H4 (cell line): ENCODE measurements at regions not wholly inside any gene's neighbourhood (a gene's known extent, or its start where the extent isn't known, plus 50 kb on each side); places are given as distances from the start of the nearest gene placed in this dataset.
"Not testable (repeated sequence)": the region's sequence is repeated elsewhere in the genome, so short reads cannot be mapped to it uniquely, and the experiment has no call there.

Experiments
- DNase-seq: peaks from one replicate; pipeline ENCODE4 v3.0.0-alpha.2; 2015; ENCODE audit warnings: low spot score

DNA sequence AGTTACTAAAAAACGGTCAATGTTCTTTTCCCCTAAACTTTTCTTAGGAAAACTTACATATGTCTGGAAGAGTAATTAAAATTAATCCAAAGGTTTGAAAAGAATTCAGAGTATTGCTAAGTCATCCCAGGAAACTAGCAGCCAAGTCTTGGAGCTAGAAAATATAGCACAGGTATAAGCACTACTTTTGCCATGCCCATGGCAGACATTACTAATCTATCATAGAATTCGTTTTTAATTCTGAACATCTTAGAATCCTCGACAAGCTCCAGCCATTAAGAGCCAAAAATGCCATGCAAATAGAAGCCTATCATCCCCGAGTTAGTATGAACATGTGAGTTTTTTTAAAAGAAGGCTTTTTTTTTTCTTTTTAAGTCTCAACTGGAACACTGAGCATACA is 395.0 kb downstream of the ZEB2 start:
- DNase-seq: no peak

DNA sequence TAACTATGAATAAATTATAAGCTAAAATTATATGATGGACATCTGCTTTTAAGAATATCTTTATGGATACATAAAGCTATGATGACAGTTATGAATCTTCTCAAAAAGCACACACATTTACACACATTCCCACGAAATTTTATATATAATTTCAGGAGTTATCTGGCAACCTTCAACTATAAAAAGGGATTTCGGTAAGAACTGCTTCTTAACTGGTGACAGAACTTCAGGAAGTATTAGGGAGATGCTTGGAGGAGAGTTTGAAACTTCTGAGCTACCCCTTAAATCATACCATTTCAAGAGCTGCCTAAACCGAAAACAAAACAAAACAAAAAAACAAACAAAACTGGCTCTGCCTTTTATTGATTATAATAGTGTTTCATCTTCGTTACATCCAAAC is 399.4 kb downstream of the ZEB2 start:
- DNase-seq: no peak

DNA sequence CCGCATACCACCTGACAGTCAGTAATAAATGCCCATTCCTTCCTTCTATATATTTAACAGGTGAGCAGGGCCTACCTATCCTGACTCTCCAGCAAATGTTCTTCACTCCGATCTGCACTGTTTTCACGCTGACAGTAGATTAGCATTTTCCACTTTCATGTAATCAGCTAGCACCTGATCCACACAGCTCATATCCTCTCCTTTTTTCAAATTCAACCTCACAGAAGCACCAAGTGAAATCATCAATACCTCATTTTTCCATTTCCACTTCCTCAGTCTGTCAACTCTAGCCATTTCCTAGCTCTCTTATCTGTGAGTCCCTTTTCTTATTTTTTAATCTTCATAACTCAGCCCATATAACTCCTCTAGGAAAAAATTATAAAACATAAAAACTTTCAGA is 402.8 kb downstream of the ZEB2 start:
- no peak for DNase-seq

DNA sequence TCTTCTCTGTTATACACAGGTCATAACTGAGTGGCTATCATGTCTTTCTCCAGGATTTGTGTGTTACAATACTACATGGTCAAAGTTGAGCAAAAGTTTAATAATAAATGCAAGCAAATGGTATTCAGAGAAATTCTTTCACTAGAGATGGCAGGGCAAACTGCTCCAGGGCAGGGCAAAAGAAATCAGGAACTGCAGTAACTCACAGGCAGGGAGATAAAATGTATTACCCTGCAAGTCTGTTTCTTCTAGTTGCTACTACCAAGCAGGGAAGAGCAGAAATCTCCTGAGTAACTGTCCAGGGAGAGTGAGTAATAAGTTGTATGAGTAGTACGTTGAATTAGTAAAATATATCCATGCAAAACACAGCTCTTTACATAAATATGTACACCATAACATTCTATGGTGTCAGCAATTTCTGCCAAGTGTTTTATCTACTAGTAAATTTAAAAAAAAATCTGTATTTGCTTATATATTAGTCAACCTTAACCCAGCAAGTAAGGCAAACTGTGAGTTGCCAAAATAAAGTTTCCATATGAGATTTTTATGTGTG is 404.1 kb downstream of the ZEB2 start:
- DNase-seq: no peak

DNA sequence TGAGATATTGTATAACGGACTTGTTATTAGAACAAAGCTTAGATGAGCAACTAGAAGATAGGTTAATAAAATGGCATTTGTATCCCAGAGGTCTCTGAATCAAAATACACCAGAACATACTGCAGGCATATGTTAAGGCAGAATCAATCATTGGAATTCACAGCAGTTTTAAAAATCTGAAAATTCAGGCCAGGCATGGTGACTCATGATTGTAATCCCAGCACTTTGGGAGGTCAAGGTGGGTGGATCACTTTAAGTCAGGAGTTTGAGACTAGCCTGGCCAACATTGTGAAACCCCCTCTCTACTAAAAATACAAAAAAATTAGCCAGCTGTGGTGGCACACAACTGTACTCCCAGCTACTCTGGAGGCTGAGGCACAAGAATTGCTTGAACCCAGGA is 405.2 kb downstream of the ZEB2 start:
- DNase-seq: no peak

DNA sequence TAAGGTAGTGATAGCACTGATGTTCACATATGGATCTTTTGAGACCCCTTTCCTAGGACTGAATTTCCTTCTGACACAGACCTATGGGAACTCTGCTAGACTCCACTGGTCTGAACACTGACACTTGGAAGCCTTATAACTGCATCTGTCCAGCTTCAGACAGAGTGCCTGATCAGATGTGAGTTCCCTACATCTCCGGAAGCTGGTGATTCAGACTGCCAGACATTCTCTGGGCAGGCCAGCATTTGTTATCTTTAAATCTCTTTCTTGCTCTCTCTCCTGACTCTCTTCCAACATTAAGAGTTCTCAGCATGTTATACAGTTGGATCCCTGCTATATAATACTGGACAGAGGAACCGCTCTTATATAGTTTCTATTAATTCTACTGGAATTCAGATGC is 408.5 kb downstream of the ZEB2 start:
- DNase-seq: peak; percentile 4

DNA sequence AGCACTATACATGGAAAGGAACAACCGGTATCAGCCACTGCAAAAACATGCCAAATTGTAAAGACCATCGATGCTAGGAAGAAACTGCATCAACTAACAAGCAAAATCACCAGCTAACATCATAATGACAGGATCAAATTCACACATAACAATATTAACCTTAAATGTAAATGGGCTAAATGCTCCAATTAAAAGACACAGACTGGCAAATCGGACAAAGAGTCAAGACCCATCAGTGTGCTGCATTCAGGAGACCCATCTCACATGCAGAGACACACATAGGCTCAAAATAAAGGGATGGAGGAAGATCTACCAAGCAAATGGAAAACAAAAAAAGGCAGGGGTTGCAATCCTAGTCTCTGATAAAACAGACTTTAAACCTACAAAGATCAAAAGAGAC is 413.8 kb downstream of the ZEB2 start:
- not testable (repeated sequence) for DNase-seq

DNA sequence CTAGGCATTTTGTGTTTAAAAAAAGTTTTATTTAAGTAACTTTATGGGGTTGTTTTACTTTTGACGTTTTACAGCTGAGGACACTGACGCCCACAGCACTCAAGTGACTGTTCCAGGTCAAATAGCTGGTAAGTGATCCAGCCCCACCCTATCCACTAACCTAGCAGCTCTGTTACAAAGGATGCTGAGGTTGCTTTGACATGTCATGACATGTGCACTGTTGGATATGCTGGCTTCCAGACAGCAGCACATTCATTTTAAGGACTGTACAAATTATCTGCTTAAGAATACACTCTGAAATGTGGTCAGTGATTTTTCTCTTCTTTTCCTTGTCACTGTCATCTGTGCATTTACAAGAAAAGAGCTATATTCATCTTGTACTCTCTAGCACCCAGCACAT is 417.5 kb downstream of the ZEB2 start:
- no peak for DNase-seq

DNA sequence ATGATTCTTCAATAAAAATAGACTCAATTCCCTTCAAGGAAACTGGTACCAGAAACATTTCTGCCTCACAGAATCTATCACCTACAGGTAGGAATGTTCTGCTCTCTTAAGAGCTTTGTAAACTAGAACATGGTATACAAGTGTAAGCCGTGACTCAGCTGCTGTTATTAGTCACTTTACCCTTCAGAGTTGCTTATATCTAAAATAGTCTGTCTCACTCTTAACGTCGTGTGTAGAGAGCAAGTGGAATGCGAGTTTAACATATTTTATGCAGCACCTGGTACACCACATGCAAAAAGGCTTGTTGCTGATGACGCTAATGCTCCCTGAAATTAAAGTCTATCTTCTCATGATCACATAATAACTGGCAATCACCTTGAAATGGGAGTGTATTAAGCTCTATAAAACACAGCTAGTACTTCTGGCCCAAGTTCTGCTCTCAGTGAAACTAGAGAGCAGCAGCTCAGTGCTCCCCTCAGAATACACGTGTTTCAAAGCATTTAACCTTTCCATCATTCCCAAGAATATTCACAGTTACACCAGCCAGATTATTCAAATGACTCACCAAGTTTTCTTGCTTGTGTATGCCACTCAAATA is 420.0 kb downstream of the ZEB2 start:
- DNase-seq: peak; percentile 65

DNA sequence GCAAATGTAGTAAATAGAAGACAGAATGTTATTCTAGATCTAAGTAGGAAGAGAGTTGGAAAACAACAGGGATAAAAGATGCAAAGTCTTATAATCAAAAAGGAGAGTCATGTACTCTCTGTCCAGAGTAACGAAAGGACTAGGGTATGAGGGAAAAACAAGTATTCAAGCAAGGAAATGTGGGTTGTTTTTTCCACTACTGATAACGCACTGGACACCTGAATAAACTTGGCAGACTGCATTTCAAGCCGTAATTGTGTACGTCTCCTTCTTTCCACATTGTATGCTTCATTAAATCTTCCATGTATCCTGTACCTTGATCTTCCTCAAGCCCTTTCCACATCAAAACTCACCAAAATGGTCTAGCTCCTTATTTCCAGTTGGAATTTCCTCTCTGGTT is 420.6 kb downstream of the ZEB2 start:
- DNase-seq: no peak

DNA sequence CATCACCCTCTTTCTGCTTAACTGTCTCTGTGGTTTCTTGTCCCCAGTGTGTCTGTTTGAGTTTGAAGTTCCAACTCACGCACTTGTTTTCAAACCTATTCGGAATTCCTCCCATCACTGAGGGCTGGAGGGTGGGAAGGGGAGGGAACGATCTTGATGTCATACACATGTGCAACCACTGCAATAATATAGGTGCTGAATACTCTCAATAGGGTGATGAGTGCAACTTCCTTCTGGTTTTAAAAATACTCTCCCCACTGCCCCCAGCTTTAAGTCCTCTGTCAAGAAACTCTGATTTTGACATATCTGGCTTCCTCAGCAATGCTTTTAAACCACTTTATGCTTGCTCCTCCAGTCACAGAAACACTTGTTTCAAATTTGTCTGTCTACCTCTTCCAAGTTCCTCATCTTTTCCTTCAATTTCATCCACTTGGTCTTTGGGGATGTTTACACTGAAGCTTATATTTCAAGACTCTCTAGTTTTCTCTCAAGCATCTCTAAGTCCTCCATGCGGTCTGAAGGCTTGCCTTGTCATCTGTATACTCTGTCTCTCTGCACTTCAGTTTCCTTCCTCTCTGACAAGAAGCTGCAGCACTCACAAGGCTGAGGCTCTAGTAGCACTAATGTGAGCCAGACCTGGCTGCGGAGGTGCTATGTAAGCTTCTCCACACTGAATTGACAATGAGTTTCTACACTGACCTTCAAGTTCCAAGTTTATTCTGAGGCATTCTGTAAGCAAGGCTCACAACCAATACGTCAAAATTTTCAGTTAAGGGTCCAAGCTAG is 422.3 kb downstream of the ZEB2 start:
- DNase-seq: no peak

DNA sequence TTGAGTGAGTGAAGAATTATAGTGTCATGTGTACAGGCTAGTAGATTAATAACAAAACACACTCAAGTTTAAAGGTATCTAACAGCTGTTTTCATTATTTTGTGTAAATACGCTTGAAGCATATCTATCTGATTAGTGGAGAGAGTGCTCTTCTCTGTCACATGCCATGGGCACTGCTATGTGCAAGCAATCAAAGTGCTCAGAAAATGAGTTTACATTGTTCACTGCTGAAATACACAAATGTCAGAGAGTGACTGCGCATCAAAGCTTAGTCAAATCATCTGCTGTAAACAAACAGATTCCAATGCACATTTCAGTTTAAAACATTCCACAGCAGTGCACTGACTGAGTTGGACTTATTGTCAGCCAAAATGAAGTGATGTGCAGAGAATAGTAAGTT is 423.4 kb downstream of the ZEB2 start:
- peak; percentile 13 for DNase-seq

DNA sequence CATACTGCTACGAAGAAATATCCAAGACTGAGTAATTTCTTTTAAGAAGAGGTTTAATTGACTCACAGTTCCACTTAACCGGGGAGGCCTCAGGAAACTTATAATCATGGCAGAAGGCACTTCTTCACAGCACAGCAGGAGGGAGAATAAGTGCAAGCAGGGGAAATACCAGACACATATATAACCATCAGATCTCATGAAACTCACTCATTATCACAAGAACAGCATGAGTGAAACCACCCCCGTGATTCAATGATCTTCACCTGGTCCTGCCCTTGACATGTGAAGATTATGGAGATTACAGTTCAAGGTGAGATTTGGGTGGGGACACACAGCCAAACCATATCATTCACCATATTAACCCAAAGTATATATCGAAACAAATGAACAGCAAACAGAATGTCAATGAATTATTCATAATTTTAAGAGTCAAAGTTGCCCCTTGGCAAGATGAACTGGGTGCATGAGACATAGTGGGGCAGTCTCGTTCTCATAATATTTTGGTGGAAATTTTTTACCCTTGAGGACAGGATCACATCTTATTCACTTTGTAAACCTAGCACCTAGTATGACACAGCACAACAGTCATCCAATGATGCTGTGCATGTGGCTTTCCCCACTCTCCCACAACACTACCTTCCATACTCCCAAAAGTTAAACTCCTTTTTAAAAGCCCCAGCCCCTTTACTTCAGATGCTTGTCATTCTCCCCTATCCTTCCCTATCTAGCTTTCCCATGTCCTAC is 425.3 kb downstream of the ZEB2 start:
- no peak for DNase-seq

DNA sequence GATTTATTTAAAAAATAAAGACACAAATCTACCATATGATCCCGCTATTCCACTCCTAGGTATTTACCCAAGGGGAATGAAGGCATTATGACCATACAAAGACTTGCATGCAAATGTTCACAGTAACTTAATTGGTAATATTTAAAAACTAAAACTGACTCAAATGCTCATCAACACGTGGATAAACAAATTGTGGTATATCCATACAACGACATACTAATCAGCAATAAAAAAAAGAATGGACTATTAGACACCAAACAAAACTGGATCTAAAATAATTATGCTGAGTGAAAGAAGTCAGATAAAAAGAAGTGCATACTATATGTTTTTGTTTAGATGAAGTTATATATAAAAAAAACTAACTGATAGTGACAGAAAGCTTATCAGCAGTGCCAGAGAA is 428.3 kb downstream of the ZEB2 start:
- DNase-seq: no peak

DNA sequence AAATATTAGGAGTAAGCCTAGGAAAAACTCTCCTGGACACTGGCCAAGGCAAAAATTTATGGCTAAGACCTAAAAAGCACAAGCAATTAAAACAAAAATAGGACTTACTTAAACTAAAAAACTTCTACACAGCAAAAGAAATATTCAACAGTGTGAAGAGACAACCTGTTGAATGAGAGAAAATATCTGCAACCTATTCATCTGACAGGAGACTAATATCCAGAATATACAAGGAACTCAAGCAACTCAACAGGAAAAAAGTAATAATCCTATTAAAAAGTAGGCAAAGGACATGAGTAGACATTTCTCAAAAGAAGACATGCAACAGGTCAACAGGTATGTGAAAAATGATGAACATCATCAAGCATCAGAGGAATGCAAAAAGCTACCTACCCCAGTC is 431.1 kb downstream of the ZEB2 start:
- DNase-seq: no peak

DNA sequence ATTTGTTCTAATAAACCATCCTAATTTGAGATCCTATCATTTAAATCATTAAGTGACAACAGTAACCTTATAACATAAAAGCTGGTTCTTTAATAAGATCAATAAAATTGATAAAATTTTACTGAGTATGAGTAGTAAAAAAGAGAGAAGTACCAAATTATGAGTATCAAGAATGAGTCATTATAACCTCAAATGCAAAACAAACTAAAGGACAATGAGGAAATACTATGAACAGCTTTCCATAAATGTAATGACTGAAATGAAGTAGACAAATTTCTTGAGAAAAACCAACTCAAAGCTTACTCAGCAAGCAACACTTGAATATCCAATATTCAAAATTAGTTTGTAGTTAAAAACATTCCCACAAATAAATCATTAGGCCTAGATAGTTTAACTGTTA is 433.0 kb downstream of the ZEB2 start:
- DNase-seq: no peak

DNA sequence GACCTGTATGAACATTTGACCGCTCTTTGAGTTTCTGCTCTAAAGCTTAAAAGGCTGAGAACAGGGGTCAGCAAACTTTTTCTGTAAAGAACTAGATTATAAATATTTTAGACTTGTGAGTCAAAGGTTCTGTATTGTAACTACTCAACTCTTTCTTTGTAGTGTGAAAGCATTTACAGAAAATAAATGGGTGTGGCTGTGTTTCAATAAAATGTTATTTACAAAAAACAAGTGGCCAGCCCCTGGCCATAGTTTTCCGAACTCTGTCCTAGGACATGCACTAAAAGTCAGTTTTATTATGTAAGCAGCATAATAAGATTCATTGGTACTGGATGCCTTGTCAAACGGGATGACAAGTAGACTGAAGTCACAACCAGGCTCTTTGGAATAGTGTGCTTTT is 434.9 kb downstream of the ZEB2 start:
- no peak for DNase-seq

DNA sequence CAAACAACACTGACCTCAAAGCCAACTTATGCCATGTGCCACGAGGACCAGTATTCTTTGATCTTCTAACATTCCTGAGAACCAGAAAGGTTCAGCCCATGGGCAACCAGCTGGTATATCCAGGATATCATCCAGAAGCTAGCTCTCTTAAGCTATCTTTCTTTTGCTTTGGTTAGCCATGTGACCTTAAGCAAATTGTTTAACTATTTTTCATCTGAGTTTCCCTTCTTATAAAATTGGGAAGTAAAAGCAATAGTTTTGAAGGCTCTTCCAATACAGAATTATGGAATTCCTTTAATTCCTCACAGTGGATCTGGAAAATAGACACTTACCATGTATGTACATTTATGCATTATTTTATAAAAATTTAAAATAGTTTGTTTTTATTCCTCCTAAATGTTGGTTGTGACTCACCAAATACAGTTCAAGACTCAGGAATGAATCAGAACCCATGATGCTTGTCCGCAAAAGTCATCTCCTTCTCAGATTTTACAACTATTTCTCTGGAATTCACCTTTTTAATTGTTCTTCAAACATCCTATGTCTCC is 435.7 kb downstream of the ZEB2 start:
- peak; percentile 54 for DNase-seq

DNA sequence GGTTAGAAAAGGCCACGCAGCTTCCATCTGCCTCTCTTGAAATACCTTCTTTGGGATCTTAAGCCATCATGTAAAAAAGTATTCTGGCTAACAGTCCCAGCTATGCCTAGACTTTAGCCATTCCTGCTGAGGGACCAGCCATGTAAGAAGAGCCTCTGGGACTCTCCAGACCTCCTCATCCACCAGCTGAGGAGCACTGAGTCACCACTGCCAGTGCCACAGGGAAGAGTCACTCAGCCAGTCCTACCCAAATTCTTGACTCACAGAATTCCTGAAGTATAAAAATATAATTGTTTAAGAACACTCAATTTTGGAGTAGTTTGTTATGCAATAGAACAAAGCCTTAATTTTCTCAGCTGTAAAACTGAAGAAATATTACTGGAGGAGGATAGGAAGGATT is 436.7 kb downstream of the ZEB2 start:
- DNase-seq: no peak

DNA sequence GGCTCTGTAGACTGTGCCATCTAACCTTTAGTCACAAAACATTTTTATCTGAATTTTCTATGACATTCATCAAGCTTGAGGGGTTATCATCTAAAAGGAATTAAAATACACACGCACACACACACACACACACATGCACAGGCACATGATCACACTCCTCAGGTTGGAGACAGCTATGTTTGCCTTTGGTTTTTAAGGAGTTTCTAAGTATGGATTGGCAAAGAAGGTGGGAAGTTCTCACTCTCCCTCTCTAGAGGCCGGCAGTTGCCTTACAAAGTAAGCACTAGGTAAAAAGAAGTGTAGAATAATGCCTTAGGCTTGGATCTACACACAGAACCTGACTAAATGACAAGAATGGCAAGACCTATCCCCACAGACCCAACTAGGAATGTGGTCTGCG is 437.1 kb downstream of the ZEB2 start:
- DNase-seq: no peak

DNA sequence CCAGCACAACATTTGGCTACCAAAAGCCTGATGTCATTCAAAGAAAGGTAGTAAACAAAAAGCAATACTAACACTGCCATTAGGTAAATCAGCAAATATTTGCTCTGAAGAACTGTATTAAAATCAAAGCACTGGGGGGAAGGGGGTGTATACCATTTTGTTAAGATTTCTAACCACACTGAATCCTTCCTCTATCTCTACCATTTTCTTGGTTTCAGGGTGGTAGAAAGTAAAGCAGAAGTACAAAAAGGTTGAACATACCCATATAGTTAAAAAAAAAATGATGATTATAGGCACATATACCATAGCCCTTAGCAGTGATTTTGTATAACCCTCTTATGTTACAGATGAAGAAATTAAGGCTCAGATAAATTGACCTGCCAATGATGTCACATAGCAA is 437.6 kb downstream of the ZEB2 start:
- no peak for DNase-seq

DNA sequence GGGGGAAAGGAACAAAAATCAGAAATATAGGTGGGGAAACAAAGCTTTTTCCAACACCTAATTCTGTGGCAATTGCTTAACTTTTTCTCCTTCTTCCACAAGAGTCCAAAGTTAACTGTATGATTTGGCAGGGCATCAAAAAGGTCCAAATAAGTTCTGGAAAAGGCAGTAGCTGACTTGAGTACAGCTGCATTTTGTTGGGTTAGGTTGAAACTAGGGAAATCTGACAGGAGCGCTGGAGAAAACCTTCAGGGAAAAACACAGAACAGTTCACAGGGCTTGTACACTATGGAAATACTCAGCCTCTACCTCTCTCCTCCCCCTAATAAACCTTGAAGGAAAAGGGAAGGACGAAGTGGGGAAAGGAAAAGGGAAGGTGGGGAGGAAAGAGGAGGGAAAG is 438.6 kb downstream of the ZEB2 start:
- no peak for DNase-seq

DNA sequence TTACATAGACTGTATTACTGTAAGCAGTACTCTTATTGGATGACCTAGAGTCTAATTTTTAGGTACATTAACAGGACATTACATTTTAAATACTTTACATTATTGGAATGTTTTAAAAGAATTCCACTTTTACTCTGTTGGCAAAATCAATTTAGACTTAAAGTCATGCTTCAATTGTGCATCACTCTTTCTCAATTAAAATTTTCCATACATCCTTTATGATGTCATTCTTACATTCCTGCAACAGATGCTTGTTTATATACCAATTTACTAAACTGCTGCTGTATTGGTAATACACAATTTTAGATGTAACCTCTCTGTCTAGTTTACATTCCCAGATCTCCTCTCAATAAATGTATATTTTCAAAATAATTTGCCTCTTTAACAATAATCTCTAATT is 440.1 kb downstream of the ZEB2 start:
- DNase-seq: no peak
